ENCODE measurements at regions not wholly inside any gene's neighbourhood (a gene's known extent, or its start where the extent isn't known, plus 50 kb on each side); places are given as distances from the start of the nearest gene placed in this dataset.

- Histone ChIP-seq H3K9ac (ENCODE audit: low read length) (no peak overlapping the region), H3K4me3 (ENCODE audit: low read length) (no peak overlapping the region), H3K27me3 (ENCODE audit: low read depth, low read length) (peaks cover 3% of the 10 kb centered on the region; the same call in 1 of the 2 replicates), H3K79me2 (ENCODE audit: low read length) (no peaks in the 10 kb centered on the region), H3K4me1 (ENCODE audit: low read length) (peaks cover 32% of the 10 kb centered on the region), H4K20me1 (ENCODE audit: insufficient read depth, low read length) (no peaks in the 10 kb centered on the region), H3K27ac (ENCODE audit: low read length) (no peak overlapping the region), H3K9me3 (ENCODE audit: insufficient read depth, low read length) (no peaks in the 10 kb centered on the region), H2AFZ (ENCODE audit: low read depth, low read length) (no peak overlapping the region), H3K36me3 (replicated peaks; ENCODE audit: low read depth, low read length) (peaks cover 3% of the 10 kb centered on the region), H3K4me2 (ENCODE audit: low read length) (no peak overlapping the region)
- TF ChIP-seq CTCF (IDR thresholded peaks at IDR 0.05; ENCODE audit: low read depth, low read length) = no peak
- no peak for TF ChIP-seq EZH2phosphoT487 (IDR thresholded peaks at IDR 0.05; ENCODE audit: low read depth)
Measured at GRCh38 chr21:43295066-43295958, 126.5 kb downstream of the CRYAA start.

- Histone ChIP-seq H2AFZ (ENCODE audit: low read depth, low read length) (no peak overlapping the region), H3K4me3 (ENCODE audit: low read length) (no peak overlapping the region), H4K20me1 (ENCODE audit: insufficient read depth, low read length) (no peaks in the 10 kb centered on the region), H3K9me3 (ENCODE audit: insufficient read depth, low read length) (no peaks in the 10 kb centered on the region), H3K4me1 (ENCODE audit: low read length) (peaks cover 42% of the 10 kb centered on the region), H3K27ac (ENCODE audit: low read length) (no peak overlapping the region), H3K36me3 (replicated peaks; ENCODE audit: low read depth, low read length) (peaks cover 3% of the 10 kb centered on the region), H3K4me2 (ENCODE audit: low read length) (no peak overlapping the region), H3K79me2 (ENCODE audit: low read length) (no peaks in the 10 kb centered on the region), H3K9ac (ENCODE audit: low read length) (no peak overlapping the region), H3K27me3 (ENCODE audit: low read depth, low read length) (peaks cover 3% of the 10 kb centered on the region; the same call in 1 of the 2 replicates)
- TF ChIP-seq CTCF (IDR thresholded peaks at IDR 0.05; ENCODE audit: low read depth, low read length) (no peak), EZH2phosphoT487 (IDR thresholded peaks at IDR 0.05; ENCODE audit: low read depth) (no peak)
Measured at GRCh38 chr21:43294194-43294902, 125.5 kb downstream of the CRYAA start.

DNA sequence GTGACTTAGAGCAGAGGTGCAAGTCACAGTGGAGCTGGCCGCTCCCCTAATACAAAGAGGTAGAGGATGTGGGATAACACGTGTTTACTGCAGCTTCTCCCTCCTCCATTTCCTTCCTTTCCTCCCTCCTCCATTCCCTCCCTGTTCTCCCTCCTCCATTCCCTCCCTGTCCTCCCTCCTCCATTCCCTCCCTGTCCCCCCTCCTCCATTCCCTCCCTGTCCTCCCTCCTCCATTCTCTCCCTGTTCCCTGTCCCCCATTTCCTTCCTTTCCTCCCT is 124.0 kb downstream of the CRYAA start:
- H3K4me2 ChIP-seq (ENCODE audit: low read length) = no peak overlapping the region
- H3K9ac ChIP-seq (ENCODE audit: low read length) = no peak overlapping the region
- H3K27ac ChIP-seq (ENCODE audit: low read length) = no peak overlapping the region
- no peaks in the 10 kb centered on the region for H4K20me1 ChIP-seq (ENCODE audit: insufficient read depth, low read length)
- peaks cover 3% of the 10 kb centered on the region for H3K36me3 ChIP-seq (replicated peaks; ENCODE audit: low read depth, low read length)
- peaks cover 45% of the 10 kb centered on the region for H3K4me1 ChIP-seq (ENCODE audit: low read length)
- H2AFZ ChIP-seq (ENCODE audit: low read depth, low read length) = no peak overlapping the region
- H3K79me2 ChIP-seq (ENCODE audit: low read length) = no peaks in the 10 kb centered on the region
- TF ChIP-seq CTCF (IDR thresholded peaks at IDR 0.05; ENCODE audit: low read depth, low read length) = no peak
- no peak for TF ChIP-seq EZH2phosphoT487 (IDR thresholded peaks at IDR 0.05; ENCODE audit: low read depth)
- no peak overlapping the region for H3K4me3 ChIP-seq (ENCODE audit: low read length)
- no peaks in the 10 kb centered on the region for H3K9me3 ChIP-seq (ENCODE audit: insufficient read depth, low read length)
- peaks cover 3% of the 10 kb centered on the region; the same call in 1 of the 2 replicates for H3K27me3 ChIP-seq (ENCODE audit: low read depth, low read length)
